Endothelial cell of umbilical vein (primary cell): ENCODE measurements at regions not wholly inside any gene's neighbourhood (a gene's known extent, or its start where the extent isn't known, plus 50 kb on each side); places are given as distances from the start of the nearest gene placed in this dataset.

Source experiments
- BruUV-seq: library from RNA; stranded (reverse); fragments of 400-500 nt; replicated peaks from 2 replicates; lab custom pipeline; 2021; lab: Mats Ljungman, UMichigan
- CTCF ChIA-PET: fragments of 300-600, 350-600 bp; sonication (Branson Sonifier 250); formaldehyde crosslinking; loops from one replicate; lab custom pipeline; 2021; ENCODE audit warnings: antibody characterized with exemption, inconsistent platforms; lab: Charles Lee
- POLR2A ChIA-PET: fragments of 300-600, 350-600 bp; sonication (Branson Sonifier 250); formaldehyde crosslinking; loops from one replicate; lab custom pipeline; 2021; ENCODE audit warnings: antibody characterized with exemption, inconsistent platforms; lab: Charles Lee
- DNase-seq: peaks from one replicate; pipeline ENCODE4 v3.0.0-alpha.2; 2011; ENCODE audit warnings: low read depth, low spot score
- FAIRE-seq: peaks from 2 replicates; lab custom pipeline; 2011; peaks lifted over from hg19 to GRCh38; lab: Jason Lieb, UNC
- H2AFZ ChIP-seq: 2 replicates; pipeline ENCODE4 v1.6.0; 2012; ENCODE audit warnings: low read depth, low read length, control low read depth, inconsistent platforms
- H3K27ac ChIP-seq: 2 replicates; pipeline ENCODE4 v1.5.1; 2011; ENCODE audit warnings: low read depth, mild to moderate bottlenecking, control low read depth, low read length, moderate library complexity; ENCODE audit not compliant: insufficient read depth
- H3K27me3 ChIP-seq, 2 experiments: 2 replicates each; pipeline versions ENCODE4 v1.6.0 to v1.6.1; 2011; ENCODE audit warnings: low read length in 2 of 2, mixed read lengths in 1 of 2; ENCODE audit not compliant: control insufficient read depth in 2 of 2, insufficient read depth in 2 of 2
- H3K36me3 ChIP-seq, 2 experiments: 2 replicates in 1 of 2; 3 replicates in 1 of 2; pipeline ENCODE4 v1.5.1; 2011; ENCODE audit warnings: low read length in 2 of 2, mild to moderate bottlenecking in 1 of 2, moderate library complexity in 1 of 2; ENCODE audit not compliant: control insufficient read depth in 2 of 2, insufficient read depth in 2 of 2; ENCODE audit errors: extremely low read depth in 1 of 2
- H3K4me1 ChIP-seq: 3 replicates; pipeline ENCODE4 v1.5.1; 2011; ENCODE audit warnings: mild to moderate bottlenecking, low read length; ENCODE audit not compliant: control insufficient read depth, insufficient read depth; ENCODE audit errors: extremely low read depth
- H3K4me2 ChIP-seq: 2 replicates; pipeline ENCODE4 v1.6.1; 2011; ENCODE audit warnings: low read length, control low read depth, mixed read lengths; ENCODE audit not compliant: insufficient read depth
- H3K4me3 ChIP-seq, 3 experiments: fragments of 200-600 bp in 1 of 3; sonication (generic), shearing (Covaris generic) in 1 of 3; replicated peaks in 1 of 3; 2 replicates each; pipeline ENCODE4 v1.5.1; 2011 to 2016; ENCODE audit warnings: control low read depth in 3 of 3, low read length in 3 of 3, mild to moderate bottlenecking in 2 of 3, inconsistent platforms in 1 of 3, low read depth in 1 of 3, moderate library complexity in 1 of 3; ENCODE audit not compliant: insufficient read depth in 1 of 3
- H3K79me2 ChIP-seq: 2 replicates; pipeline ENCODE4 v1.6.0; 2012; ENCODE audit warnings: low read length, inconsistent platforms; ENCODE audit not compliant: control insufficient read depth, insufficient read depth
- H3K9ac ChIP-seq: replicated peaks from 2 replicates; pipeline ENCODE3; 2011; ENCODE audit warnings: low read length, control low read depth; ENCODE audit not compliant: insufficient read depth; ENCODE audit errors: extremely low read depth
- H3K9me1 ChIP-seq: replicated peaks from 3 replicates; pipeline ENCODE4 v1.6.0; 2011; ENCODE audit warnings: mild to moderate bottlenecking, low read length; ENCODE audit not compliant: control insufficient read depth, insufficient read depth; ENCODE audit errors: extremely low read depth
- H3K9me3 ChIP-seq: replicated peaks from 2 replicates; pipeline ENCODE4 v1.5.1; 2012; ENCODE audit warnings: low read length, inconsistent platforms; ENCODE audit not compliant: control insufficient read depth, insufficient read depth
- H4K20me1 ChIP-seq: replicated peaks from 2 replicates; pipeline ENCODE3; 2011; ENCODE audit warnings: mild to moderate bottlenecking, low read length; ENCODE audit not compliant: control insufficient read depth, insufficient read depth; ENCODE audit errors: extremely low read depth
- EZH2 ChIP-seq: IDR thresholded peaks from 2 replicates; pipeline ENCODE4 v1.6.1; 2012; ENCODE audit warnings: borderline replicate concordance, low read depth, mild to moderate bottlenecking, moderate library complexity, low read length, inconsistent platforms; ENCODE audit not compliant: severe bottlenecking
- FOS ChIP-seq: IDR thresholded peaks from 2 replicates; pipeline ENCODE4 v1.6.1; 2011; ENCODE audit warnings: mild to moderate bottlenecking, low read length, moderate library complexity, borderline replicate concordance; ENCODE audit not compliant: insufficient read depth
- GATA2 ChIP-seq: IDR thresholded peaks from 2 replicates; pipeline ENCODE4 v1.7.0; 2011; ENCODE audit warnings: low read depth, mild to moderate bottlenecking, moderate library complexity, mixed read lengths, low read length; ENCODE audit not compliant: insufficient read length, insufficient read depth
- JUN ChIP-seq: IDR thresholded peaks from 2 replicates; pipeline ENCODE4 v1.6.1; 2011; ENCODE audit warnings: borderline replicate concordance, low read depth; ENCODE audit not compliant: insufficient read length, insufficient read depth
- MAX ChIP-seq: IDR thresholded peaks from 2 replicates; pipeline ENCODE4 v1.6.1; 2011; ENCODE audit not compliant: insufficient read depth, insufficient read length
- MYC ChIP-seq: IDR thresholded peaks from one replicate; pipeline ENCODE4 v1.6.1; 2011; ENCODE audit warnings: mild to moderate bottlenecking, low read depth, low read length
- POLR2A ChIP-seq: IDR thresholded peaks from 2 replicates; pipeline ENCODE4 v1.6.1; 2012; ENCODE audit warnings: low read depth, mild to moderate bottlenecking, control low read depth, low read length
- POLR2AphosphoS5 ChIP-seq: IDR thresholded peaks from 2 replicates; pipeline ENCODE4 v1.6.1; 2012; ENCODE audit warnings: low read depth, mild to moderate bottlenecking, control low read depth, low read length, moderate library complexity; ENCODE audit not compliant: insufficient read depth
- dilution Hi-C: fragments of 300-500 bp; cut with MboI; formaldehyde crosslinking; loops from one replicate; pipeline ENCODE4 v1.15.0; 2019; ENCODE audit warnings: low sequenced_read_pairs; ENCODE audit not compliant: extremely low pct_ligation_motif_present
- intact Hi-C: fragments of 100-400 bp; cut with micrococcal nuclease; formaldehyde crosslinking; loops from one replicate; pipeline ENCODE4 v1.10.0; 2022
- TF ChIP-seq, protein P1 (sequence below), 2 donors: IDR thresholded peaks; 1 replicate in 1 of 2; 2 replicates in 1 of 2; pipeline ENCODE4 v1.5.1; 2011; ENCODE audit warnings: low read length in 2 of 2, mild to moderate bottlenecking in 2 of 2, moderate library complexity in 2 of 2, control low read depth in 1 of 2, inconsistent platforms in 1 of 2, low read depth in 1 of 2; ENCODE audit not compliant: insufficient read depth in 1 of 2; ENCODE audit errors: extremely low read depth in 1 of 2

GRCh38 chr18:60732143-60732542 is 359.6 kb upstream of the MC4R start:
- Histone ChIP-seq H2AFZ (no peak overlapping the region), H3K9me1 (no peaks in the 10 kb centered on the region), H3K79me2 (no peaks in the 10 kb centered on the region), H3K4me1 (peaks cover 4% of the 10 kb centered on the region), H3K36me3 (no peaks in the 10 kb centered on the region), H4K20me1 (no peaks in the 10 kb centered on the region), H3K4me2 (no peak overlapping the region), H3K9me3 (no peaks in the 10 kb centered on the region), H3K27ac (no peak overlapping the region), H3K27me3 (no peaks in the 10 kb centered on the region), H3K9ac (no peak overlapping the region), H3K4me3 (no peak overlapping the region)
- dilution Hi-C loops (no loop called here), intact Hi-C loops (no loop called here)
- FAIRE-seq: no peak
- DNase-seq: no peak
- ChIA-PET POLR2A (no interaction called here), CTCF (interaction anchor here (1.4 kb wide), 1 partner anchor 771 kb away, joined by 4 read pairs; no protein-coding TSS in a partner anchor)
- TF ChIP-seq POLR2A: no peak
- TF ChIP-seq GATA2: no peak
- TF ChIP-seq MYC: no peak
- TF ChIP-seq POLR2AphosphoS5: no peak
- TF ChIP-seq, protein P1, sequence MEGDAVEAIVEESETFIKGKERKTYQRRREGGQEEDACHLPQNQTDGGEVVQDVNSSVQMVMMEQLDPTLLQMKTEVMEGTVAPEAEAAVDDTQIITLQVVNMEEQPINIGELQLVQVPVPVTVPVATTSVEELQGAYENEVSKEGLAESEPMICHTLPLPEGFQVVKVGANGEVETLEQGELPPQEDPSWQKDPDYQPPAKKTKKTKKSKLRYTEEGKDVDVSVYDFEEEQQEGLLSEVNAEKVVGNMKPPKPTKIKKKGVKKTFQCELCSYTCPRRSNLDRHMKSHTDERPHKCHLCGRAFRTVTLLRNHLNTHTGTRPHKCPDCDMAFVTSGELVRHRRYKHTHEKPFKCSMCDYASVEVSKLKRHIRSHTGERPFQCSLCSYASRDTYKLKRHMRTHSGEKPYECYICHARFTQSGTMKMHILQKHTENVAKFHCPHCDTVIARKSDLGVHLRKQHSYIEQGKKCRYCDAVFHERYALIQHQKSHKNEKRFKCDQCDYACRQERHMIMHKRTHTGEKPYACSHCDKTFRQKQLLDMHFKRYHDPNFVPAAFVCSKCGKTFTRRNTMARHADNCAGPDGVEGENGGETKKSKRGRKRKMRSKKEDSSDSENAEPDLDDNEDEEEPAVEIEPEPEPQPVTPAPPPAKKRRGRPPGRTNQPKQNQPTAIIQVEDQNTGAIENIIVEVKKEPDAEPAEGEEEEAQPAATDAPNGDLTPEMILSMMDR (IDR thresholded peaks at IDR 0.05; ENCODE audit: extremely low read depth in 1 of 2, insufficient read depth in 1 of 2, low read depth in 1 of 2, low read length in 2 of 2): no peak
- TF ChIP-seq MAX: no peak
- TF ChIP-seq EZH2: no peak
- TF ChIP-seq FOS: no peak
- no peak for TF ChIP-seq JUN
- BruUV-seq: no TSS peak
